Ovary (tissue), 3 donors: ENCODE measurements at regions not wholly inside any gene's neighbourhood (a gene's known extent, or its start where the extent isn't known, plus 50 kb on each side); places are given as distances from the start of the nearest gene placed in this dataset.

Source experiments
- EP300 ChIP-seq: sonication (generic); formaldehyde crosslinking; IDR thresholded peaks from one replicate; pipeline ENCODE4 v1.6.1; 2017; ENCODE audit warnings: antibody characterized with exemption
- POLR2A ChIP-seq: fragments of 450-650 bp; IDR thresholded peaks from one replicate; pipeline ENCODE4 v1.6.1; 2017; ENCODE audit warnings: antibody characterized with exemption, mild to moderate bottlenecking, moderate library complexity
- TF ChIP-seq, protein P1 (sequence below), 3 donors: fragments of 450-650 bp in 2 of 3; fragments of 200-600 bp in 1 of 3; IDR thresholded peaks; one replicate each; pipeline versions ENCODE4 v1.5.1 to v1.8.0; 2016 to 2022; ENCODE audit warnings: antibody characterized with exemption in 3 of 3, mild to moderate bottlenecking in 1 of 3
- donor health status: DM: no; HTN: no; CAD: no.

DNA sequence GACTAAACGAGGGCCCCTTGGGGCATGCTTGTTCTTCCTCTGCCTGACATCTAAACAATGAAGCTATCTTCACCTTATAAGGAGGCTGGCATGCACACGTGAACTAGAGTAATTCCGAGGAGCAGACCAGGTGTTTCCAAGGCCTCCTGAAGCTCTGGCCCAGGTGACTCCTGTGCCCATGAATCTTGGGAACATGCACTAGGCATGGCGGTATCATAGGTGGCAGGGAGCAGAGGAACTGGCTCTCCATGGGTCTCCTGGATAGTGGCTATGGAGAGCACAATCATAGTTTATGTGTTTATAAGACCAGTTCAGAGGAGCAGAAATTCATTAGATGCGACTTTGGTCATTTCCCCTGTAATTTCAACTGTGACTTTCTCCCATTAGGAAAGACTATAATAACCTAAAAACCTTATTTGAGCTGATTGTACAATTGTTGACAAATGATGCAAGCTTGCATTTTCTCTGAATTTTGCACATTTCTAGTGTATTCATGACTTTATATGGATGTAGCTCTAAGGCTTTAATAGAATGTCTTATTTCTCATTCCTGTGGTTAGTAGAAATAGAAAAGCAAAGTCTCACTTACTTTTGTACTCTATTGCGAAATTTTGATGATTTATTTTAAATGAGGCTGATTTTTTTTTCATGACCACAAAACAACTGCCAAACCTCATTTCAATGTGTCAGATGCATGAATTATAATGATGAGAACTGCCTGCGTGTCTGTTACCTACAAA lies 135.3 kb upstream of the RPS23 start:
- TF ChIP-seq, protein P1, sequence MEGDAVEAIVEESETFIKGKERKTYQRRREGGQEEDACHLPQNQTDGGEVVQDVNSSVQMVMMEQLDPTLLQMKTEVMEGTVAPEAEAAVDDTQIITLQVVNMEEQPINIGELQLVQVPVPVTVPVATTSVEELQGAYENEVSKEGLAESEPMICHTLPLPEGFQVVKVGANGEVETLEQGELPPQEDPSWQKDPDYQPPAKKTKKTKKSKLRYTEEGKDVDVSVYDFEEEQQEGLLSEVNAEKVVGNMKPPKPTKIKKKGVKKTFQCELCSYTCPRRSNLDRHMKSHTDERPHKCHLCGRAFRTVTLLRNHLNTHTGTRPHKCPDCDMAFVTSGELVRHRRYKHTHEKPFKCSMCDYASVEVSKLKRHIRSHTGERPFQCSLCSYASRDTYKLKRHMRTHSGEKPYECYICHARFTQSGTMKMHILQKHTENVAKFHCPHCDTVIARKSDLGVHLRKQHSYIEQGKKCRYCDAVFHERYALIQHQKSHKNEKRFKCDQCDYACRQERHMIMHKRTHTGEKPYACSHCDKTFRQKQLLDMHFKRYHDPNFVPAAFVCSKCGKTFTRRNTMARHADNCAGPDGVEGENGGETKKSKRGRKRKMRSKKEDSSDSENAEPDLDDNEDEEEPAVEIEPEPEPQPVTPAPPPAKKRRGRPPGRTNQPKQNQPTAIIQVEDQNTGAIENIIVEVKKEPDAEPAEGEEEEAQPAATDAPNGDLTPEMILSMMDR (IDR thresholded peaks at IDR 0.05), result no peak
- no peak for TF ChIP-seq POLR2A
- no peak for TF ChIP-seq EP300
